ENCODE measurements at regions not wholly inside any gene's neighbourhood (a gene's known extent, or its start where the extent isn't known, plus 50 kb on each side); places are given as distances from the start of the nearest gene placed in this dataset.

DNA sequence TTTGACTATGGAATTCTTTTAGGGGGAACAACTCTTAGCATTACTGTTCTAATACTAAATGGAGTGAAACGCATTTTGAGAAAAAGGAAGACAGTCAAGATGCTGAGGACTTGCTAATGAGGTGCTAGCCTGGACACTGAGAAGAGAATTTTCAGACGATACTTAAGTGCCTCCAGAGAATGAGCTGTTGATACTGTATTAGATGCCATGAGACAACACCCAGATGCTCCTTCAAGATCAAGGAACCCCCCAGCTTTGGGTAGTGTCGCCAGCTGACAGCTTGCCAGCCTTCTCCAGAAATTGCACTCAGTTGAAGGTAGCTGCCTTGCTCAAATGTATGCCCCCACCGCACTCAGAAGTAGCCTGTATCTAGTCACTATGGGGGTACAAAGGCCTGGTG, 52.5 kb upstream of the SLC36A4 start:
- Histone ChIP-seq H3K27me3 (ENCODE audit: insufficient read depth, low read depth, low read length) (no peaks in the 10 kb centered on the region), H3K4me3 (ENCODE audit: low read length) (no peak overlapping the region), H2AFZ (ENCODE audit: low read depth, low read length) (no peak overlapping the region), H3K9me3 (ENCODE audit: low read length) (no peaks in the 10 kb centered on the region), H3K9ac (ENCODE audit: low read length) (no peak overlapping the region), H3F3A (ENCODE audit: insufficient read depth, low read length, poor library complexity, severe bottlenecking) (no peaks in the 10 kb centered on the region), H3K36me3 (ENCODE audit: insufficient read depth, low read length) (no peaks in the 10 kb centered on the region), H4K20me1 (ENCODE audit: insufficient read depth) (no peaks in the 10 kb centered on the region), H3K9me2 (ENCODE audit: insufficient read depth, low read length) (no peaks in the 10 kb centered on the region), H3K4me2 (ENCODE audit: low read length) (no peak overlapping the region), H3K27ac (ENCODE audit: low read length) (no peak overlapping the region), H3K79me2 (replicated peaks; ENCODE audit: insufficient read depth, low read length) (no peaks in the 10 kb centered on the region)
- no peak for TF ChIP-seq REST (IDR thresholded peaks at IDR 0.05; ENCODE audit: borderline replicate concordance)
- TF ChIP-seq RAD21 (conservative IDR thresholded peaks at IDR 0.05), result no peak
- TF ChIP-seq EZH2 (IDR thresholded peaks at IDR 0.05; ENCODE audit: borderline replicate concordance, insufficient read depth, low read length, poor library complexity, severe bottlenecking), result no peak
- no peak for TF ChIP-seq SMC3 (conservative IDR thresholded peaks at IDR 0.05; ENCODE audit: poor library complexity)
- TF ChIP-seq POLR2AphosphoS5 (IDR thresholded peaks at IDR 0.05), result no peak
- TF ChIP-seq, protein P1, sequence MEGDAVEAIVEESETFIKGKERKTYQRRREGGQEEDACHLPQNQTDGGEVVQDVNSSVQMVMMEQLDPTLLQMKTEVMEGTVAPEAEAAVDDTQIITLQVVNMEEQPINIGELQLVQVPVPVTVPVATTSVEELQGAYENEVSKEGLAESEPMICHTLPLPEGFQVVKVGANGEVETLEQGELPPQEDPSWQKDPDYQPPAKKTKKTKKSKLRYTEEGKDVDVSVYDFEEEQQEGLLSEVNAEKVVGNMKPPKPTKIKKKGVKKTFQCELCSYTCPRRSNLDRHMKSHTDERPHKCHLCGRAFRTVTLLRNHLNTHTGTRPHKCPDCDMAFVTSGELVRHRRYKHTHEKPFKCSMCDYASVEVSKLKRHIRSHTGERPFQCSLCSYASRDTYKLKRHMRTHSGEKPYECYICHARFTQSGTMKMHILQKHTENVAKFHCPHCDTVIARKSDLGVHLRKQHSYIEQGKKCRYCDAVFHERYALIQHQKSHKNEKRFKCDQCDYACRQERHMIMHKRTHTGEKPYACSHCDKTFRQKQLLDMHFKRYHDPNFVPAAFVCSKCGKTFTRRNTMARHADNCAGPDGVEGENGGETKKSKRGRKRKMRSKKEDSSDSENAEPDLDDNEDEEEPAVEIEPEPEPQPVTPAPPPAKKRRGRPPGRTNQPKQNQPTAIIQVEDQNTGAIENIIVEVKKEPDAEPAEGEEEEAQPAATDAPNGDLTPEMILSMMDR (IDR thresholded peaks at IDR 0.05; ENCODE audit: poor library complexity, severe bottlenecking), result no peak
- TF ChIP-seq MXI1 (conservative IDR thresholded peaks at IDR 0.05; ENCODE audit: poor library complexity, severe bottlenecking), result no peak
- no peak for TF ChIP-seq EP300 (conservative IDR thresholded peaks at IDR 0.05; ENCODE audit: poor library complexity, severe bottlenecking)
- TF ChIP-seq TAF1 (IDR thresholded peaks at IDR 0.05; ENCODE audit: low read depth), result no peak

GRCh38 chr11:93251922-93252321, 54.1 kb upstream of the SLC36A4 start:
- no peak overlapping the region for H2AFZ ChIP-seq (ENCODE audit: low read depth, low read length)
- H3K9me2 ChIP-seq (ENCODE audit: insufficient read depth, low read length), result no peaks in the 10 kb centered on the region
- H3F3A ChIP-seq (ENCODE audit: insufficient read depth, low read length, poor library complexity, severe bottlenecking), result no peaks in the 10 kb centered on the region
- H3K9ac ChIP-seq (ENCODE audit: low read length), result no peak overlapping the region
- H3K36me3 ChIP-seq (ENCODE audit: insufficient read depth, low read length), result no peaks in the 10 kb centered on the region
- H3K9me3 ChIP-seq (ENCODE audit: low read length), result no peaks in the 10 kb centered on the region
- H4K20me1 ChIP-seq (ENCODE audit: insufficient read depth), result no peaks in the 10 kb centered on the region
- no peak overlapping the region for H3K27ac ChIP-seq (ENCODE audit: low read length)
- no peaks in the 10 kb centered on the region for H3K27me3 ChIP-seq (ENCODE audit: insufficient read depth, low read depth, low read length)
- H3K79me2 ChIP-seq (replicated peaks; ENCODE audit: insufficient read depth, low read length), result no peaks in the 10 kb centered on the region
- no peak overlapping the region for H3K4me2 ChIP-seq (ENCODE audit: low read length)
- TF ChIP-seq POLR2AphosphoS5 (IDR thresholded peaks at IDR 0.05), result no peak
- no peak for TF ChIP-seq EP300 (conservative IDR thresholded peaks at IDR 0.05; ENCODE audit: poor library complexity, severe bottlenecking)
- no peak for TF ChIP-seq MXI1 (conservative IDR thresholded peaks at IDR 0.05; ENCODE audit: poor library complexity, severe bottlenecking)
- no peak for TF ChIP-seq RAD21 (conservative IDR thresholded peaks at IDR 0.05)
- no peak for TF ChIP-seq SMC3 (conservative IDR thresholded peaks at IDR 0.05; ENCODE audit: poor library complexity)
- TF ChIP-seq TAF1 (IDR thresholded peaks at IDR 0.05; ENCODE audit: low read depth), result no peak
- no peak for TF ChIP-seq REST (IDR thresholded peaks at IDR 0.05; ENCODE audit: borderline replicate concordance)
- TF ChIP-seq EZH2 (IDR thresholded peaks at IDR 0.05; ENCODE audit: borderline replicate concordance, insufficient read depth, low read length, poor library complexity, severe bottlenecking), result no peak
- TF ChIP-seq, protein P1 (IDR thresholded peaks at IDR 0.05; ENCODE audit: poor library complexity, severe bottlenecking), result no peak
- no peak overlapping the region for H3K4me3 ChIP-seq (ENCODE audit: low read length)

All from neural cell (in vitro differentiated cells).